Fibroblast of peridontal ligament (primary cell): ENCODE measurements at regions not wholly inside any gene's neighbourhood (a gene's known extent, or its start where the extent isn't known, plus 50 kb on each side); places are given as distances from the start of the nearest gene placed in this dataset.
"Not testable (repeated sequence)": the region's sequence is repeated elsewhere in the genome, so short reads cannot be mapped to it uniquely, and the experiment has no call there.

ENCODE experiments used
- DNase-seq: peaks from one replicate; pipeline ENCODE4 v3.0.0-alpha.2; 2010; ENCODE audit errors: extremely low read depth

GRCh38 chr9:84502066-84502465 is 161.5 kb upstream of the SLC28A3 start:
- DNase-seq = no peak

DNA sequence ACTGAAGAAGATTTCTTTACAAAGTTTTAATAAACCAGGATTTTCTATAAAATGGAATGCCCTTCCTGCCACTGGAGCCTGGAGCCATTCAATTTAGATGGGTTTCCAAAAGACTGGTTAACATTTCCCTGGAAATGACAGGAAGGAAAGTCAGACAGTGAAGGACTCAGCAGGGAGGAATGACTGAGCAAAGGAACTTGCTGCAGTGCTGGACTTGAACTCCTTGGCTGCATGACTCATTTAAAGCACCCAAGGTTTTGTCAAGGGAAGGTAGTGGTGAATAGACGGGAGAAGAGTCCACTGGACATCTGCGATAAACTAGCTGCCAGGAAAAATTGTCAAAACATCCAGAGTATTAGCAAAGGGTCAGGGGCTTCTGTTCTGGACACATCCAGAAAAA is 163.8 kb upstream of the SLC28A3 start:
- no peak for DNase-seq

- no peak for DNase-seq
Measured at GRCh38 chr9:84511651-84512050, 157.9 kb upstream of the NTRK2 start.

DNA sequence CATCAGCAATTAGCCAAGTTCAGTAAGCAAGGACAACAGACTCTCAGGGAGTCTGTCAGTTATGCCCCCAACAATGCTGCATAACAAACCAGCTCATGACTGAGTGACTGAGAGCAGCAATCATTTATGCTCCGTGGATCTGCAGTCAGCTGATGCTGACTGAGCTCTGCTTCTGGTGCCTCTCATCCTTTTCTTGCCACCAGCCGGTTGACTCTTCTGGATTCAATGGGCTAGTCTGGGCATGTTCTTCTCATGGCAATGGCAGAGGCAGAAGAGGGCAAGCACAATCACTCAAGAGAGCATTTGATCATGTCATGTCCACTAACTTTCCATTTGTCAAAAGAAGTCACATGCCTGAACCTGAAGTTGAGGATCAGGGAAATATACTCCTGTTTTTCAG is 157.0 kb upstream of the NTRK2 start:
- DNase-seq = no peak

GRCh38 chr9:84513473-84513872 is 156.1 kb upstream of the NTRK2 start:
- no peak for DNase-seq

DNA sequence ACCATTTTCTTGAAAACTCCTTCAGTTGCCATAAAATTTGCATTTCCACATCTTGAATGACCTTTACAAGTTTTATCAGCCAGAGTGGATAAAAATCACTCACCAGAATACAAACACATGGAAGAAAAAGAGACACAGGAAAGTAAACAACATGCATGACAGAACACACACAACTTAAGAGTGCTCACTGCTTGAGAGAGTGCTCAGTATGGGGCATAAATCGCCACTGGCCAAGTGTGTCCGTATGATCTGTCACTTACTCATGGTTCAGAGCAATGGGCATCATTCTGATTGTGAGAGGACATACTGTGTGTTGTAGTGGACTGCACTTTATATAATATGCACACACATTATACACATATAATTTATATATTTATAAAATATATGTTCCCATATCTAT is 155.6 kb upstream of the NTRK2 start:
- no peak for DNase-seq

DNA sequence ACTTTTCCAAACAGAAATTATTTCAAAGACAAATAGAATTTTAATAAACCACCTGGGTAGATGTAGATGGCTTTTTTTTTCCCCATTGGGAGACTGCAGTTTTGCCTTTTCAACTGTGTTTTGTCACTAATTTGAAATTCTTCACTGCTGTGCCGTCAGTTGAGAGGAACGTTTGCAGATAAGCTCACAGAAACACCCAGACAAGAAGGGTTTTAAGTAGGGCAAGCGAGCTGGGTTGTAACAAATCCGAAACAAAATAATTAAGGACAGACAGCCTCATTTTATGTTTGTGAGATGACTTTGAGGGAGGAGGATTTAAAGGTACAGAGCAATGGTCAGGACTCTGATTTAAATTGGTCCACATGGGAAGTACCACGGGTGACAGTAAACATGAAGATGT is 155.1 kb upstream of the NTRK2 start:
- DNase-seq = no peak

DNA sequence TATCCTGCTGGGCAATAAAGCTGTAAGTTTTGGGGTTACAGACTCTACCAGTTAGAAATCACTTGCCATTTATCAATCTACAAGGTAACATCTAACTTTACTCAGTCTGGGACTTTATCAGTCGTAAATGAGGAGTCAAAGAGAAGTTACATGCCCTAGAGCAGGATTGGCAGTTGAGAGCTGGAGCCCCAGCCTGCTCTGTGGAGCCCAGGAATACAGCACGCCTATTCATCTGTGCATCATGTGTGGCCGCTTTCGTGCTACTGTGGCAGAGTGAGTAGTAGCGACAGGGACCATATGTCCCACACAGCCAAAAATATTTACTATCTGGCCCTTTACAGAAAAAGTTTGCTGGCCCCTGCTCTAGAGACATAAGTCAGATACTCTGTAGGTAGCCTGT is 152.5 kb upstream of the NTRK2 start:
- DNase-seq = no peak

- no peak for DNase-seq
Measured at GRCh38 chr9:84519413-84519812, 150.1 kb upstream of the NTRK2 start.

DNA sequence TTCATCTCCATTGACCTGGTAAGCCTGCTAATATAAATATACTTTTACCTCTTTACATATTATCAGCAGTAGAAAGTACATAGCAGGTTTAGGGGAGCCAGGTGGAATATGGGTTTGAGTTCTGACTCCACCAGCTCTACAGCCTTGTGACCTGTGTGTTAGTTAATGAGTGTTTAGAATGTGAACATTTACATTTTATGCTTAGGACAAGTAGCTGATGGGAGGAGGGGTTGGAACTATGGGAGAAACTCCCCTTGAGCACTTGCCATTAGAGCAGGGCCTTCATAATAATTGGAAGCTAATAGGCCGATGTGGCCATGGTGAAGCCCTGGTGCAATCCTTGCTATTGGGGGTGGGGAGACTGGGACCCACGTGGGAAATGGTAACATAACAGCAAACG is 148.3 kb upstream of the NTRK2 start:
- DNase-seq = no peak

DNA sequence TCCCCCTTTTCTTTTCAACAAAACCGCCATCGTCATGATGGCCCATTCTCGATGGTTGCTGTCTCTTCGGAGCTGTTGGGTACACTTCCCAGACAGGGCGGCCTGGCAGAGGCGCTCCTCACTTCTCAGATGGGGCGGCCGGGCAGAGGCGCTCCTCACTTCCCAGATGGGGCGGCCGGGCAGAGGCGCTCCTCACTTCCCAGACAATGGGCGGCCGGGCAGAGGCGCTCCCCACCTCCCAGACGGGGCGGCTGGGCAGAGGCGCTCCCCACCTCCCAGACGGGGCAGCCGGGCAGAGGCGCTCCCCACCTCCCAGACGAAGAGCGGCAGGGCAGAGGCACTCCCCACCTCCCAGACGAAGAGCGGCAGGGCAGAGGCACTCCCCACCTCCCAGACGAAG is 143.3 kb upstream of the NTRK2 start:
- not testable (repeated sequence) for DNase-seq

DNA sequence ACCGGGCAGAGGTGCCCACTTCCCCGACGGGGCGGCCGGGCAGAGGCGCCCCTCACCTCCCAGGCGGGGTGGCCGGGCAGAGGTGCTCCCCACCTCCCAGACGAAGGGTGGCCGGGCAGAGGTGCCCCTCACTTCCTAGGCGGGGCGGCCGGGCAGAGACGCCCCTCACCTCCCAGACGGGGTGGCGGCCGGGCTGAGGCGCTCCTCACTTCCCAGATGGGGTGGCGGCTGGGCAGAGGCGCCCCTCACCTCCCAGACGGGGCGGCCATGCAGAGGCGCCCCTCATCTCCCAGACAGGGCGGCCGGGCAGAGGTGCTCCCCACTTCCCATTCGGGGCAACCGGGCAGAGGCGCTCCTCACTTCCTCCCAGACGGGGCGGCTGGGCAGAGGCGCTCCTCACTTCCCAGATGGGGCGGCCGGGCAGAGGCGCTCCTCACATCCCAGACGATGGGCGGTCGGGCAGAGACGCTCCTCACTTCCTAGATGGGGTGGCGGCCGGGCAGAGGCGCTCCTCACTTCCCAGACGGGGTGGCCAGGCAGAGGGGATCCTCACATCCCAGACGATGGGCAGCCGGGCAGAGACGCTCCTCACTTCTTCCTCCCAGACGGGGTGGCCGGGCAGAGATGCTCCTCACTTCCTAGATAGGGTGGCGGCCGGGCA is 142.3 kb upstream of the NTRK2 start:
- DNase-seq = not testable (repeated sequence)

- not testable (repeated sequence) for DNase-seq
Measured at GRCh38 chr9:84535973-84536372, 133.6 kb upstream of the NTRK2 start.

- no peak for DNase-seq
Measured at GRCh38 chr9:84538879-84539278, 130.7 kb upstream of the NTRK2 start.

- DNase-seq = no peak
Measured at GRCh38 chr9:84542554-84542953, 127.0 kb upstream of the NTRK2 start.

GRCh38 chr9:84554069-84554664 is 115.4 kb upstream of the NTRK2 start:
- DNase-seq = no peak

GRCh38 chr9:84556556-84556955 is 113.0 kb upstream of the NTRK2 start:
- no peak for DNase-seq

DNA sequence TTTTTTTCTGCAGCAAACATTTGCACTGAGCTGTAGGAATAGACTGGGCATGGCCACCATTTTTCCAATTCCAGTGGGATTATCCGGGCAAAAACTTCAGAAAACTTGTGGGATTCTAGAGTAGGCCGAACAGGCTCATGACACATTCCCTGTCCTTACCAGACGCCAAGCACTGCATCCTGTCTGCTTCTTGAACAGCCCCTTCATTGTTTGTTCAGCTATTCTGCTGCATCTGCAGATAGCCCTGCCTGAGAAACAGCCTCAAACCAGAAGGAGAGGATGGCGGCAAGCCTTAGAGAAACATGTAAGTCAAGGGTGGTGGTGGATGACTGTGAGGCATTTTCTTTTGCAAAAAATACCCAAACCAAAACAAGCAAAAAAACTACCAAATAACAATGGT is 111.8 kb upstream of the NTRK2 start:
- DNase-seq = no peak

- no peak for DNase-seq
Measured at GRCh38 chr9:84563691-84564090, 105.8 kb upstream of the NTRK2 start.

DNA sequence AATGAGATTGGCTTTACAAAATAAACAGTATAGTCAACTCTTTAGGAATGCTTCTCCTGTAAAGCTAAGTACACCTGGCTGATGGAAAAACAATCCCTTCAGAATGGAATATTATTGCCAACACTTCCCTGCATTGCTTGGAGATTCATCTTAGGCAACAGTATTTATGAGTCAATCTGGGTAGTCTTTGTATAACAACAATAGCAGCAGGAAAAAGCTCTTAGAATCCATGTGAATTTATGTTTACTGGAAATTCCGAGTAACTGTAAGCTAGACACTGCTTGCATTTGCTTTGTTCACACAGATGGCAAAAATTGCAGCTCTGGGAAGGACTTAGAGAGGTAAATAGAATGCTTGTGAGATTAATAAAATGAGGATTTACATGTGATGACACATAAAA is 101.7 kb upstream of the NTRK2 start:
- no peak for DNase-seq

- DNase-seq = no peak
Measured at GRCh38 chr9:84570482-84571154, 98.9 kb upstream of the NTRK2 start.

DNA sequence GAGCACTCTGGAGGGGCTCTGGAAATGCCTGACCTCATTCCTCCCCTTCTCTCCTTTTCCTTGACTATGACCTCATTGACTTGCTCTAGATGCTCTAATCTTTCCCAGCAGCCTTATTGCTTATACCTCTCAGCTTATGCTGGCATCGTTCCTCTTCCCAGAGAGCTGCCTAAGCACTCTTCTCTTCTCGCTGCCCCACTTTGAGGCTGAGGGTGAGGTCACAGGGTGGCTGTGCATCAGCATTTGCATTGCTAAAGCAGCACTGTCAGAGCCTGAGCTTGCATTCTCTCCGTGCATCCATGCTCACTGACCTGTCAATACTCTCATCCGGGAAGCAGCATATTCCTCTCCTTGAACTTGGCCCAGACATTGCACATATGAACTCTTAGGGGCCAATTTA is 96.4 kb upstream of the NTRK2 start:
- no peak for DNase-seq

- no peak for DNase-seq
Measured at GRCh38 chr9:84575705-84576104, 93.8 kb upstream of the NTRK2 start.
